HG03469 (cell line): ENCODE measurements at regions not wholly inside any gene's neighbourhood (a gene's known extent, or its start where the extent isn't known, plus 50 kb on each side); places are given as distances from the start of the nearest gene placed in this dataset.
A peak's percentile ranks its signal among the peaks of the same experiment; 100 is the strongest.

Experiments
- ATAC-seq: cut with Tn5 transposase; IDR thresholded peaks from one replicate; pipeline ENCODE4 v1.9.1; 2021; ENCODE audit warnings: mild to moderate bottlenecking, moderate library complexity, moderate number of reproducible peaks; ENCODE audit not compliant: unreplicated experiment

DNA sequence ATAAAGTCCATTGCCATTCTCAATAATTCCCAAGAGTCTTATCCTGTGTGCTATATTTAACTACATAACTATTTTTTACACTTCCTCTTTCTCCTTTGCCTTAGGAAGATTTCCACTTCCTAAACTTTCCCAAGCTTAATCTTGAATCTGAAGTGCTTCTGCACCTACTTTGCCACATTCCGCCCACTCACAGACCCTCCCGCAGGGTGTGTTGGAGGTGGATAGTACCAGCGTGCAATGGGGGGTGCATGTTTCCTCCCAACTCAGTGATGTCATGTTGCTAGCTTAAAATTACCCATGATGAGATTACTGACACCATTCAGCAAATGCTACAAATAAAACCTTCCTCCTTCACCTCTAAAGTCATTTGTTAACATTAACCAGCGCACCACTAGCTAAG, 460.2 kb downstream of the NR2F1-AS1 start:
- ATAC-seq: no peak

DNA sequence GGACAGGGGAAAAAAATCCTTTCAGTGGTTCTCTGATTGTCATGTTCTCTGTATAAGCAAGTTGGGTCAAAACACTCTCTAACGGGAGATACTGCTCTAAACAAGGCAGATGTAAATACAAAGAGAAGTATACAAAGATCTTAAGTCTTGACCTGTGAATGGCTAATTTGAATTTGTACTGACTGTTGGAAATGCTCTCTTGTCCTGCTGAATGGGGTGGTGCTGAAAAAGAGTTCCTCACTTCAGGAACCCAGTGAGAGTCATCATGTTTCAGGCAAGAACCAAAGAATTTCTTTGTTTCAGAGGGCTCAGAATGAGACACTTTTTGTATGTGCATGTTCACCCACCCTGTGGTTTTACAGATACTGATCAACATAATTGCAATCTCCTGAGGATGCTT, 461.0 kb downstream of the NR2F1-AS1 start:
- no peak for ATAC-seq

DNA sequence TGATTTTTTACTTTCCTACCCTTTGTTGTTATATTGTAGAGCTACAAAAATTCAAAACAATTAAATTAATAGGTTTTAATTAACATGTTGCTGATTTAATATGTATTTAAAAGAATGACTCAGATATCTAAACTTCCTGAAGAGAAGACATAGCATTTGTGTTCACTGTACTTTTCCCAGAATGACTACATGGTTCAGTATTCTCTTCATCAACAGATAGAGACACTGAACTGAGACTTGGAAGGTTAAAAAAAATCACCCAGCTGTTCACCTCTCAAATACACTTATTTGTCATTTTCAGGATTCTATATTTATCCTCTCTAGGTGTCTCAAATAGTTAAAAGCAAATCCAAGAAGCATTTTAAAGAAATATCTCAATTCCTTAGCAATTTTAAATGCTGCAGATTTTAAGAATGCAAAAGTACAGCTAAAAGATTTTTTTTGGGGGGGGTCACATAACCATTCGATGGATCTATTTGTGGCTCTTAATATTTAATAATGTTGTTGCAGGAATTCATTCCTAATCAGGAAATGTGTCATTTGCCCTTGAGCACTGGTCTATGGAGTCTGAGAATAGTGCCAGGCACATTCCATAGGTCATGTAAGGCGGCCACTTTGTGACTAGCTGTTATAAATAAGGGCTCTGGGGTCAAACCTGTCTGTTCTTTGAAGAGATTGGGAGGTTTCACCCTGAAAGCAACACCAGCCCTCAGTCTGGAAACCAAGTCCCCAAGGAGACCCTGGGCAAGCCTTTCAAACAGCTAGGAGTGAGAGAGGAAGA, 463.1 kb downstream of the NR2F1-AS1 start:
- no peak for ATAC-seq

DNA sequence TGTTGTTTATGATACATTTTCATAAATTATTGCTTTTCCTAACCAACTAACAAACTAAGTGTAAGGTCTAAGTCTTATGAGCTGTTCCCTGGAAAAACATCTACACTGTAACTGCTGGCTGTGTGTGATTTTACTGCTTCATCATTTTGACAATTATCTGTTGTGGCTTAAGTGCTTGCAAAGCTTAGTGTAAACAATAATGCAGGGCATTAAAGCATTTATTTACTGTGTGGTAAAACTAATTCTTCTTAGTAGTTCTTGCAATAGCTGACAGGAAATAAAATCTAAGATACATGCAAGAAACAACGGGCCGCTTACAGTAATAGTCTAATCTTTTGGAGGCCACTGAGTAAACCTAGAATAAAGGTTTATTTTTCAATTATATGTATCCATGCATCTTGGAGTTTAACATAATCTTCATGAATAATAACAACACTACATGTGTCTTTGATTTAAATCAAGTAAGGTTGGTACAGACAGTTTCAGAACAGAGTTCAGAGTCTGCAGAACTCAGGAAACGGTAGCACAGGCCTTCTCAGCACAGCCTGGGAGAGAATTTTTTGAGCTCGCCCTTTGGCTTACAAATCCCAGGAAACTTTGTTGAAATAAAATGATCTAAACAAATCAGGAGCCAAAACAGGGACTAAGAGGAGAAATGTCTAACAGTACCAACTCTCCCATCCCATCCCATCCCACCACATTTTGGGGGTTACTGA, 473.1 kb downstream of the NR2F1-AS1 start:
- no peak for ATAC-seq

DNA sequence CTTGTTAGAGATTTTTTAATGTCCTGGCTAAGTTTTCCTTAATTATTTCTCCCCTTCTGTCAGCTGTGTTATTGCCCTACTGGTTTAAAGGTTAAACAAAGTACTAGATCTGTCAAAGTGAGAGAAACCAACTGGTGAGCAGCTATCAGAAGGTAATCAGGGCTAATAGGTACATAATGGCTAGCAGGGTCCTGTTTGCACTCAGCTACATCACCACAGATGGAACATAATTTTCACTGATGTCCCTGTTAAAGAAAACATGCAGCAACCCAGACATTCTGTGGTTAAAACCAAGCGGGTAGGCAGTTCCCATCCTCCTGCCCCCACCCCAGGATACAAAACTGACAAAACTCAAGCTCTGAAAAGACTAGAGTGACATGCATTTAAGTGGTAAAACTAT, 473.9 kb downstream of the NR2F1-AS1 start:
- no peak for ATAC-seq

DNA sequence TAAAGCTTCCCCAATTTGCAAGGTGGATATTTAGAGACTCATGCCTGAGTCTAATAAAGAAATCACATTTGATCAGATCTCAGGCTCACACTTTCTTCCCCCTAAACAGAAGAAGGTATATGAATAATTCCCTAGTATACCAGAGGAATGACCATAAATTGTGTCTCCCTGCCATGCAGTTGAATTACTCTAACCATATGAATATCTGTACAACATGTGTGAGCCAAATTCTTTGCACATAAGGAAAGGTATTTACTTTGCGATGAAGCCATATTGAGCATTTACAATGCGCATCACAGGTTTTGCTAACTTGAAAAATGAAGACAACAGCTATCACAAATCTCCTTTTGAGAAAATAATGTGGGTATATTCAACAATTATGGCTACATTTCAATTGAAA, 479.4 kb downstream of the NR2F1-AS1 start:
- ATAC-seq: no peak

DNA sequence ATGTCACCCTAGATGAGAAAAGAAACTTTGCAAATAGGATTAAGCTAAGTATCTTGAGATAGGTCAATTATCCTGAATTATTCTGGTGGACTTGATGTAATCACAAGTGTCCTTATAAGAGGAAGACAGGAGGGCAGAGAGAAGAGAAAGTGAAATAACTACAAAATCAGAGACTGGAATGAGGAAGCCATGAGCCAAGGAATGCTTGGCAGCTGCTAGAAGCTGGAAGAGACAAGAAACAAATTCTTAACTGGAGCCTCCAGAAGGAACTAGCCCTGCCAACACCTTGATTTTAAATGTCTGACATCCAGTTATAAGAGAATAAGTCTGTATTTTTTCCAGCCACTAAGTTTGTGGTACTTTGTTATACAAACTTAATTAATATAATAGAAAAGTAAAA, 480.0 kb downstream of the NR2F1-AS1 start:
- no peak for ATAC-seq

DNA sequence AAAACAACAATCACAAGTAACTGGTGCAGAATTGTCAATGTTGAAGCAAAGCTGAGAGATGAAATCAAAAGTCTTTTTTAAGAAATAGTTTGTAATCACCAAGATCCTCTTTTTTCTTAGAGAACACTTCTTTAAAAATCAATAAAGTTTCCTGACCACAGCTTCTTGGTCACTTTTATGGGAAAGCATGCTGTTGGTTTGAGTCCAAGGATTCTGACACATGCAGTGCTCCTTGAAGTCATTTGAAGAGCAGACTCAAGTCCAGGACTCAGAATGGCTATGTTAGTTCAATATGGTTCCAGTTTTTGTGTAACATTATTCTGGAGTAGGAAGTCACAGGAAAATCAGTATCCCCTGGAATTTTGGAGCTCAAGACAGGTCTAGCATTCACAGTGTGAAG, 480.6 kb downstream of the NR2F1-AS1 start:
- ATAC-seq: no peak

DNA sequence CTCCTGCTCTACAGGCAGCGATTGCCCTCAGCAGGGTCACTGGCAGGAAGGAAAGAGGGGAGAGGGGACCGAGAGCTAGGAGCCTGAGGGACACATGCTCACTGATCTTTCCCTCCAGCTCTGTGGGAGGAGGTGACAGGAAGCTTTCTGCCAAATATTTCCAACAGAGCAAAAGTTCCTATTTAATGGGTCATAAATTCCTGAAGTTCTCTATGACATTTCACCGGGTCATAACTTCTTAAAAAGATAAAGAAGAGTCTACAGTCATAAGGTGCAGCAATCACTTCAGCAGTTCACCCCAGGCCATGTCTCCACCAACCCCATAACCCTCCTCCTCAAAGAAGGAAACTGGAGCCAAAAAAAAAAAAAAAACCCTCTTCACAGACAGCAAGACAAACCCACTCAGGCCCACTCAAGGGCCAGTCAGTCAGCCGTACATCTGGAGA, 481.1 kb downstream of the NR2F1-AS1 start:
- no peak for ATAC-seq

DNA sequence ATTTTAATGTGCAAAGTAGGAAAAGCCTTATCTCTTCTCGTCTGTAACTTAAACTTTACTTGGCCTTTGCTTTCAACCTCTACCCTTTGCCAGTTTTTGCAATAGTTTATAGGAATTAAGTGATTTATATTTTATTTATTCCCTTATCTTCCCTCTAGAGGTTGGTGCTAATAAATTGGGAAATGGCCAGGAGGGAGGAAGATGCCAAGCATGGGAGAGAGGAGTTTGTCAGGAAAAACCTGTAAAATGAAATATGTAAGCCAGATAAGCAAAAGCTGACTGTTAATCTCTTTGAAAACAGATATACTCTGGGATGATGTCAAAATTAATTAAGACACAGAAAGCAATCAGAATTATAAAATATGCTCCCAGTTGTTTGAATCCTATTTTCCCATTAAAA, 484.5 kb downstream of the NR2F1-AS1 start:
- ATAC-seq: no peak

DNA sequence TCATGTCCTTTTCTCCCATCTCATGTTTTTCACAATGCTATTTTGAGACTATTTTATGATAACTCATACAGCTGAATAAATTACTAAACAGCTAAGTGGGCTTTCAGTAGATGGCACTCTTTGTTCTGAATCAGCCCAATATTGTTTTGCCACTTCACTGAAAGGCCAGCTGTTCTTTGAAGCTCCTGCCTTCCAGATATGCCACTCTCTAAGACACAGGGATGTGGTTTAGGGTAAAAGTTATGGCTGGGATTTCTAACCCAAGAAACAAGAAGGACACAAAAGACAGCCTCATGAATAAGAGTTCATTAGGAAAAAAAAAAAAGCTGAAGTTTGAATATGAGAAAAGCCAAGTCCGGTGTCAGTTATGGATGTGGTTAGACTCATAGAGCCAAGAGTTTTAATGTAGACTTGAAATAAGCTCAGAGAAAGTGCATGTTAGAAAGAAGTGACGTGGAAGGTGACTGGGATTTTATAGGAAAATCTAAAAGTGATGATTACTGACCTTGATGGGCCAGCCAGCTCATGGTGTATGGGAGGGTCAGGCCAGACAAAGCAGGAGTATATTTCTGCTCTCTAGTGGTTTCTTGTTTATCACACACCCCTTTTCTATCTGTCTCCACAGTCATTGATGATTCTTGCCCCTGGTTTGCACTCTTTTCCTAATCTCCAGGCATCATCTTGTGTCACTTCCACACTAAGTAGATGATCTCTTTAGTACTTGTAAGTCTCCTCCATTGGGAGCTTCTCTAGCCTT, 488.5 kb downstream of the NR2F1-AS1 start:
- no peak for ATAC-seq

DNA sequence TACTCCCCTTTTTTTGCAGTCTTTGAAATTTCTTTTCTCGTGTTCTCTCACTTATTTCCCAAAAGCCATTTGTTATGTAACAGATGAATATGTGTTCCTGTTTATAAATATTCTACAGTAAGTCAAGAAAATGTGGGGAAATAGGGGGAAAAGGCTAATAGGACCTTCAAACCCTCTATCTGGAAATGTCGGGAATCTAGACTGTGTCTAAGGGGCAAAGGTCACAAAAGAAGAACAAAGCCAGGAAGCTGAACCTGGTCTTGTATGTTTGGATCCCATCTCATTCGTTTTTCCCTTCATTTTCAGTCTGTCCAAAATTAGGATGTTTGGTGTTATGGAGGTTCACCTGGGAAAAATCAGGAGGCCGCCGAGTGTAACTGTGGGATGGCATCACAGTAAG, 490.3 kb downstream of the NR2F1-AS1 start:
- no peak for ATAC-seq

DNA sequence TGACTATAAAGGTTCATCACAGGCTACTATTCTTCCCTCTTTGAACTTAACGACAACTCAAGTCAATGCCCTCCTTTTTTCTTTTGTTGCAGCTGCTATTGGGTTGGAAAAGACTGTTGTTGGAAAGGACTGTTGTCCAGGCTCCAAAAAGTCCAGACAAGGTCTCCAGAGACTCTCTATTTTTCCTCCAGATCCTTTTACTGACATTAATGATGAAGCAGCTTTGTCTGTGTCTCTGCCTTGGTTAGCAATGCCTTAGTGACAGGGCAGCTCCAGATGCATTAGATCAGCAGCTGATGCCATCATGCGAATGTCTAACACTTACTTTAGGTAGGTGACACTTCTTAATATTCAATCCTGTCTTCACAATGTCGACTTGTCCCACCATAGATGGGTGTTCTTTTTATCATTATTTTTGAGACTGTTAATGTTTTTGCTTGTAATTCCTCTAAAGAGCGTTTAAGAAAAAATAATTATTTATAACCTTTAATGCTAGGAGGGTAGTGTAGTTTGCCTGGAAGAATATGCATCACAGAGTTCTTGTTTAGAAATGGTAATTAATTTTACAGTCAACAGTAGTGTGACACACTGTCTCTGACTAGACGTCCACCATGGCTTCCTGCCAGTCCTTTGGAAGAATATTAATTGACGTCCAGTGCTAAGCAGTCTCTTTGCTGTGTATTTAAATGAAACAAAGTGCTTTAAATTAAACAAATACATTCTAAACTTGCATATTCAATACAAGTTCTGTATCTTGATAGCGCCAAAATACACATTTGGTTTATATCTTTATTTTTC, 492.2 kb downstream of the NR2F1-AS1 start:
- no peak for ATAC-seq

DNA sequence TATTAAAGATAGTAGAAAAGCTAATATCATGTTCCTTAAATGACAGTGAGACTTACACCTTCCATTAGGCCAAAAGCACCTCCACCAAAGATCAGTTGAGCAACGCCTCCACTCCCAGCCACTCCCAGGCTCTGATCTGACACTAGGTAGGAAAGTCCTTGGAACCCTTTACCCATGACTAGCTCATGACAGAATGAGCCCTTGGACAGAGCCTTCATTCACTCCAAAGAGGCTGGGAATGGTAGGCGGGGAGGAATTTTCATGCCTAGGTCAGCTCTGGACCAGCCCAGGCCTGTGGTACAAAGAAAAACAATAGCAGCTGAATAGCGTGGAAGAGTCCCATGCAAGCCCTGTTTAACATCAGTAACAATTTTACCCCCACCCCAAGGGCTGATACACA, 493.7 kb downstream of the NR2F1-AS1 start:
- ATAC-seq: no peak

DNA sequence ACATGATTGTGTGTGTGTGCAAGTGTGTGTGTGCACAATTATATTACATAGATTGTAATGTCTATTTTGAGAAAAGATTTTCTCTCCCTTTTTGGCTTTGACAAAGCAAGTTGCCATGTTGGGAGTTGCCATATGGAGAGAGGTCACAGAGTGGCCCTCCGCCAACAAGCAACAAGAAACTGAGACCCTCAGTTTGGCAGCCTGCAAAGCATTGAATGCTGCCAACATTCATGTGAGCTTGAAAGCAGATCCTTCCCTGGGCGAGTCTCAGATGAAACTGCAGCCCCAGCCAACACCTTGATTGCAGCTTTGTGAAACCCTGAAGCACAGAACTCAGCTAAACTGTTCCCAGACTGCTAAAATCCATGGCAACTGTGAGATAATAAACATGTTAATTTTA, 498.0 kb downstream of the NR2F1-AS1 start:
- ATAC-seq: no peak

DNA sequence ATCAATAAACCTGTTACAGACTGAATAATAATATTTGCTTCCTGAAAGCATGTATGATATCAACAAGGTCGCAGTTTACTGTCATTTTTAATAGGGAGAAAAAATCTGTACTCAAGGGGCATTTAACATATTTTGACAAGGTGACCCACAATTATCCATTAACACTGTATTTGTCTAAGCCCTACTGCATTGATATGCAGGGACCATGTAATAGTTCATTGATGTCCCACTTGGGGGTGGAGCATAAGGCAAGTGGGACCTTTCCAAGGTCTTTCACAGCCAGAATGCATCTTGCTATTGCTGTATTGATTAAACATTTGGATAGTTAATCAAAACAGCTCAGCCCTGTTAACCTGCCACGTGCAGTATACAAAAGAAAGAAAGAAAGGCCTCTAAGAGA, 502.0 kb downstream of the NR2F1-AS1 start:
- ATAC-seq: no peak

DNA sequence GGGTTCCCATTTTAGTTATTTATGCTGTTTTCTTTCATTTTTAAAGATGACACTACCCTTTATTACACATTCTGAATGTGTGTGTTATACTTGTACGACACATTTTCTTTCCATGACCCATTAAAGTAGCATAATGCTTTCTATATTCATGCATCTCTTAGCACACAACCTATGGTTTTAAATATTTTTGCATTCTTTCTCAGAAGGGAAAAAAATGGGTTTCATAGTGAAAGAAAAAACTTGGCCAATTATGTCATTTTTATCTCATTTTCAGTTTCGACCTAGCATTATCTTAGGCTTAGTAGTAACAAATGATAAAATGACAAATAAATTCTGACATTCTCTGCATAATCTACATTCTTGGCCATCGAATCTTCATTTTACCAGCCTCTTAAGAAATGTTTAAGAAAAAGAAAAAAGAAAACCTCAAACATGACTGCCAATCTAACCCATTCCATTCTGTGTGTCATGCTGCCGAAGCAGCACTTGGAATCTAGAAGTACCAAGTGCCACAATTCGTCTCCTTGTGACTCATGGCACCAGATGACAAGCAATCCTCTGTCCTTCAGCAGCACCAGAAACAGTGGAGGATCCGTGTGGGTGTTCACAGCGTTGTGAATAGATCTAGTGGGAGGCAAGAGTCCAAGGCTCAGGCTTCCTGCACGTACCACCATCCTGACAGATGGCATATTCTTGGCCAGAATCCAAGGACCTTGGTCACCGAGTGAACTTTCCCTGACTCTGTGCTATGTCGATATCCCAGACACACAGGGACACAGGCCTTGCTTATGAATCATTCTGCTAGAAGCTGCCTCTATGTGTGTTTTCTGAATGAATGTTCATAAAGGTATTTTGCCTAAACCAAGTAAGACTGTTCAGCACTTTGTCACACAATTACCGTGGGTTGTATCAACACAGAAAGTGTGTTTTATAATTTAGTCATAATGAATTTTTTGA, 502.7 kb downstream of the NR2F1-AS1 start:
- peak; percentile 62 for ATAC-seq

DNA sequence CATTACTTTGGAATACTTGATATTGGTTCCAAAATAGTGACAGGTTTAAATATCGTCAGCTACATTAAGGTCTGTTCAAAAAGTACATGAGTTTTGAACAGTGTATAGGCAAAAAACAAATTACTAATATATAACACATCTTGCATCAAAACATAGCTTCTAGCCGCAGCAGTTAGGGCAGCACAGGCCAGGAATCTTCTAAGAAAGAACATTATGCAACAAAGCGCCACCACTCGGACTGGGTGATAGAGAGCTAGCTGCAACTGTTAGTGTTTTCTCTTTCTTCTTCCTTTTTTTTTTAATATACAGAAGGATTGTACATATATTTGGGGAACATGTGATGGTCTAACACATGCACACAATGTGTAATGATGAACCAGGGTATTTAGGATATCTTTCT, 504.5 kb downstream of the NR2F1-AS1 start:
- no peak for ATAC-seq

DNA sequence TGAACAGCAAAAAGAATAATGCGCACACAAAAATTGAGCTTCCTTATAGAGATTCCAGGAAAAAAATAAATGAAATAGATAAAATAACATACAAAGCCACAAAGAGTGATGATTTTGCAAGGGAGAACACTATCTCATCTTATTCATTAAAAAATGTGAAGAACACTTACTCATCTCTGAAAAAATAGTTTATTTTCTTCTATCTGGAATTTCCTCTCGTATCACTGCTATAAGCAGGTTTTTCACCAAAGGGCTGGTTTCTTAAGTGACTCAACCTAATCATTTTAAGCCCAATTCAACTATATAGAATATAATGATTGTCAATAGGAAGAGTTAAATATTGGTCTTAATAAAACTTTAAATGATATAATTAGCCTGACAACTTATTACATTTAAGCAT, 504.9 kb downstream of the NR2F1-AS1 start:
- no peak for ATAC-seq

DNA sequence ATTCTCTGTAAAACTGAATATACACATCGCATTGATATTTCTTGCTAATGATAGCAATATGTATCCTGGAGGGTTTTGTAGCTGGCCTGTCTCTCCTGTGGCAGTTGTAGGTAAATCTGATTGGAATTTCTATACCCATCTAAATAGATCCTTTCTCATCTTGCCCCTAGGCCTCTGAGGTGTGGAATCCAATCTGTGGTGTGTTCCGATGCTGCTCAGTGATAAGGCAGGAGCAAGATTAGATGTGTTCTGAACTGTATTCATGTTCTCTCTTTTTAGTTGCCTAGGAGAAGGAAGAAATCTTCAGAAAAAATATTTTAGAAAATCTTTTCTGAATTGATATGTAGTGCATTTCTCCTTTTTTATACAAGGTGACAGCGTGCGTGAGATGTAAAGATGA, 507.5 kb downstream of the NR2F1-AS1 start:
- no peak for ATAC-seq
